Liver (tissue), 3 donors: ENCODE measurements at regions not wholly inside any gene's neighbourhood (a gene's known extent, or its start where the extent isn't known, plus 50 kb on each side); places are given as distances from the start of the nearest gene placed in this dataset.

ENCODE experiments used
- CTCF ChIP-seq: fragments of 150-350 bp; IDR thresholded peaks from 2 replicates; pipeline ENCODE4 v1.5.1; 2017; ENCODE audit warnings: improper control_type of control experiment, low read depth, low read length; ENCODE audit not compliant: missing input control
- EGR1 ChIP-seq, 2 donors: IDR thresholded peaks; 2 replicates each; pipeline ENCODE4 v1.6.1; 2016 to 2018; ENCODE audit warnings: antibody characterized with exemption in 2 of 2, low read depth in 2 of 2
- donor health status: healthy.
- donor health status: healthy.

GRCh38 chr2:203796248-203797010 is 71.1 kb upstream of the CTLA4 start:
- TF ChIP-seq CTCF (no peak), EGR1 (IDR thresholded peaks at IDR 0.05; ENCODE audit: low read depth in 2 of 2) (no peak)
